ENCODE measurements at regions not wholly inside any gene's neighbourhood (a gene's known extent, or its start where the extent isn't known, plus 50 kb on each side); places are given as distances from the start of the nearest gene placed in this dataset.

GRCh38 chr5:84602371-84602771 is 217.7 kb upstream of the EDIL3 start:
- DNase-seq (ENCODE audit: low read depth), result no peak

DNA sequence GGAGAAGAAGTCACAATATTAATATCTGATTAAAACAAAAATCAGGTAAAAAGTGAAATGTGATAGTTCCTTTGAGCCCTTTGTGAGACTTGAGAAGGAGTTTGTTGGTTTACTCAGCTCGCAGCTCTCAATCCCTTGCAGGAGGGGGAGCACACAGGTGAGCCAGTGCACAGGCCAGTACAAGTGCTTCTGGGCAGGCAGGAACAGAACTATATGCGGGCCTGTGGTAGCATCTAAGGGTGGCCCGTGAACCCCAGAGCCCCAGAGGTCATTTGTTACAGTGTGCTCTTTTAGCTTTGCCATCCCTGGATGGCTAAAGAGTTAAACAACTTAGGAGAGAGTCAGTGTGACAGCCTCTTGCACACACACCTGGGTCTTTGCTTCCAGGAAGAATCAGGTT is 215.3 kb upstream of the EDIL3 start:
- no peak for DNase-seq (ENCODE audit: low read depth)

DNA sequence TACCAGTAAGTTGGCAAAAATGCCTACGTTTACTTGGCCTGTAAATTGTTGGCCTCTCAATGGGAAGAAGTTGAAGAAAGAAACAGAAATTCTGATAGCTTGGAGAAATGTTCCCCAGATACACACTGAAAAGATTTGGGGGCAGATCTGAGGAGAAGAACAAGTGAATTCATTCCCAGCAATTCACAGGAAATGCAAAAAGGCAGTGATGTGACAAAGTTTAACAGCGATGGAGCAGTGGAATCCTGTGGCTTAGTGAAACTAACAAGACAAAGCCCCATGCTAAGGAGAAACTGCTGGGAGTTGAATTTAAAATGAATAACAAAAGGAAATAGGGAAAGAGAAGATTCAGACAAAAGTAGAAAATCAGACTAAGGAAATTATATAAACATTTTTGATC is 213.2 kb upstream of the EDIL3 start:
- DNase-seq (ENCODE audit: low read depth), result no peak

- no peak for DNase-seq (ENCODE audit: low read depth)
Measured at GRCh38 chr5:84590629-84591028, 205.9 kb upstream of the EDIL3 start.

DNA sequence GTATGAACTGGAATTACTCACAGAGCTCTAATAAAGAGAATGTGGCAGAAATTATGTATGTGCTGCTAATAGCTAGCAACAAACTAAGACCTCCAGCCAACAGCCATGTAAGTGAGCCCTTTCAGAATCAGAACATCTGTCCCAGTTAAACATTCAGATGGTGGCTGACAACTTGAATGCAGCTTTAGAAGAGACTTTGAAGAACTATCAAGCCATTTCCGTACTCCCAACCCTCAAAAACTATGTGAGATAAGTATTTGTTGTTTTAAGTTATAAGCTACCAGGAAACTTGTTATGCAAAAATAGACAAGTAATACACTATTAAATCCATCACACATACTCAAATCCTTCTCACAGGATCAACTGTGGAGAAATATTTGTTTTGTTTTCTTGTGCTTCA is 205.2 kb upstream of the EDIL3 start:
- no peak for DNase-seq (ENCODE audit: low read depth)

GRCh38 chr5:84585218-84585617 is 200.5 kb upstream of the EDIL3 start:
- no peak for DNase-seq (ENCODE audit: low read depth)

- DNase-seq (ENCODE audit: low read depth), result no peak
Measured at GRCh38 chr5:84578226-84578625, 193.5 kb upstream of the EDIL3 start.

DNA sequence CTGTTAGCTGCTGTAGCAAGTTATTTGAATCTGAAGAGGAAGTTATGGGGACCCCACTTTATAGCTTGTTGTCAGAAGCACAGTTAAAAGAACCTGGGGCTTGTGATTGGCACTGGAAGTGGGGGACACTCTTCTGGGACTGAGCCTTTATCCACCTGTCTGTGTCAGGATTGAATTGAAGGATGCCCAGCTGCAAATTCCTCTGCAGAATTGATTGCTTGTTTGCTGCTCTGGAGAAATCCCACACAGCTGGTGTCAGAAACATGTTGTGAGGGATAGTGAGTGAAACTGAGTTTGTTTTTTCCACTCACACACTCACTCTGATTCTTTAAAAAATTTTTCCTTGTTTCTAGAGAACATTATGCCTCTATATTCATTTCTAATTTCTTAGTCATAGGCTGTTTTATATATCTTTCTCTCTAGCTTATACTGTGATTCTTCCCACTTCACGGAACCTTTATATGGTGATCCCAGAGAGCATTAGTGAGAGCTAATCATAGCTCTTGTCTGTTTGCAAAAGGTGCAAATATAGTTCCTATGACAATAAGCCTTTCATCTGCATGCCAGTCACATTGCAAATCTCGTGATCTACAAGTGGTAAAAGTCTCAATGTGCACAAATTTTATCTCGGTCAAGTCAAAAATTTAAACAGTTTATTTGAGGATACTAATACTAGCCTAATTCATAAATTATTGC is 188.5 kb upstream of the EDIL3 start:
- no peak for DNase-seq (ENCODE audit: low read depth)

DNA sequence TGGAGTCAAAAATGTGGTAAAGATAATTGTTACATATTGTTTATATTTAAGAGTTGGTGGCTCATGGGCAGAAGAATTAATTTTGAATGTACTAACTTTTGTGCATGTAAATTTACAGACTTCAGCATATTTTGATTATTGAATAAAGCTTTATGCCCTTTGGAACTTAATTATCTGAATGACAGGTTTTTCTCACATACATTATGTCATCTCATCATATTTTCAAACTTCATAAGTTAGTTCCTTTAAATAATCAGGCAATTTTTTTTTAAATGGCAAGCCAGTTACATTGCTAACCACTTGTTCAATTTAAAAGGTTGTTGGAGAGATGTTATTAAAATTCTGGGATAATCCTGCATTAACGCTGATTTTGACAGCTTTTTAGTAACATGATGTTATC is 184.6 kb upstream of the EDIL3 start:
- no peak for DNase-seq (ENCODE audit: low read depth)

DNA sequence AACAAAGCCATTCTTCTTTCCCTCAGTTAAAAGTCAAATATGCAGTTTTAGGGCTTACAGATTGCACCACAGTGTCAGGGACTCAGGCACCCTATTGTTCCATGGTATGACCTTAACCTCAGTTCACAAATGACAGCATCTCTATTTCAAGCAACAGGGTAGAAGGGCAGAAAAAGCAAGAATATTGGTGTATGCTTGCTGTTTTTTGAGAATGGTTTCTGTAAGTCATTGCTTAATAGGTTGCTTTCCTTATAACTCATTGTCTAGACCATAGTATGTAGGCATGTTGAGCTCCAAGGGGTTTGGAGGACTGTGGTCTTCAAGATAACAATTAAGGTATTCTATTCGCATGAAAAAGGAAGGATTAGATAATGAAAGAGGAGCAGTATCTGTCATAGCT is 183.5 kb upstream of the EDIL3 start:
- no peak for DNase-seq (ENCODE audit: low read depth)

DNA sequence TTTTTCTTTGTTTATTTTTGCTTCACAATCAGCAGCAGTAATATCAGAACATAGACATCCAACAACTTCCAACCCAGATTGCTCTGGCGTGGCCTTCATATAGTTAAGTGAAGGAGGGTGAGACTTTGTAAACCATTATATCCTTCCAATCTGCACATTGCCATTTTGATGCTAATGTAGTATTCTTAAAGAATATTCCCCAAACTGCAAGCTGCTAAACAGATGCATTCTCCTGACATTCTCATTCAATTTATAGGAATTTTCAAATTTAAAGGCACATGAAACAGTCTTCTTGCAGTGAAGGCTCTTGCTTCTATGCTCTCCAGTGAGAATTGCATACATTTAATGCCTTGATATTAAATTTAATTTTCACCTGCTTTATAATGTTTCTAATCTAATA is 181.2 kb upstream of the EDIL3 start:
- no peak for DNase-seq (ENCODE audit: low read depth)

DNA sequence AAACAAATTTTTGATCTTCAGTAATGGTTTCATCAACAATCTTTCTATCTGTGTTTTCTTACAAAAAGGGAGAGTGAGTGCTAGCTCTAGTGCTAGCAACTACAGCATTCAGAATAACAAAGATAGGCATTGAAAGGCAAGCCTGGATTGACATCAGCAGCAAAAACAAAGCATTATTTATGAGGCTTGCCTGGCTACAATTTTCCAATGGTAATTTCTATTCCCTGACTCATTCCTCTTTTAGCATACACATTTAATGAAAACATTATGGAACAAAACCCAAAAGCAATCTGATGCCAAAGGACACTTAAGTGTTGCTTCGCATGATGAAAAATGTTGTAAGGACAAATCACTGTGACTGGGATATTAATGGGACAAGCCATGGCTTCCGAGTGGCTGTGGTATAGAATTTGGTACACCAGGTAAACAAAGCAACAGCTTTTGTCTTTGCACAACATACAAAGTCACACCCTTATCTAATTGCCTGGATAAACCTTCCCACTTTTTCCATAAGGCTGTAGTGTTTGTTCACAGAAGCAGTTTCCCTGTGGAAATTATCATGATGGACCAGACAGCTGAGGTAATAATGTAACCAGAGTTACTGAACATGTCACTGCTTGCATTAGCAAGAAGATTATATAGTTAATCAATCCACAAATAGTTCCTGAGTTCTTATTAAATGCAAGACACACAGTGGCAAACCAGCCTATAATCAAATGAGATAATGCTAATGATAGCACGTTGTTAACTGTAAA is 179.8 kb upstream of the EDIL3 start:
- no peak for DNase-seq (ENCODE audit: low read depth)

DNA sequence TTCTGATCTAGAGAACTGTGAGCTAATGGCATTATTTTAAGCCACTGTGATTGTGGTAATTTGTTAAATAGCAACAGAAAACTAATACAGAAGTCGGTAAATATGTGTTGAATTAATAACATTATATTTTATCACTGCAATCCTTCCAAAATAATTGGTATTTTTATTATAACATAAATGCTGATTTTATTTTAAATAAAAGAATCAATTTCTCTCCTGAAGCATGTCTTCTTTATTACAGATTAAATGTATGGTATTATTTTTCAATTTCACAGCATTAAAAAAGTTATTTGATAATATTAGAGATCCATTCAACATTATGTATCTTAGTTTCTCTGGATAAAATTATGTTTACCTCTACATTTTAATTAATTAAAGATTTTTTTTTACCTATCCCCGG is 165.5 kb upstream of the EDIL3 start:
- no peak for DNase-seq (ENCODE audit: low read depth)

- no peak for DNase-seq (ENCODE audit: low read depth)
Measured at GRCh38 chr5:84549054-84549453, 164.4 kb upstream of the EDIL3 start.

GRCh38 chr5:84546686-84547085 is 162.0 kb upstream of the EDIL3 start:
- DNase-seq (ENCODE audit: low read depth), result no peak

DNA sequence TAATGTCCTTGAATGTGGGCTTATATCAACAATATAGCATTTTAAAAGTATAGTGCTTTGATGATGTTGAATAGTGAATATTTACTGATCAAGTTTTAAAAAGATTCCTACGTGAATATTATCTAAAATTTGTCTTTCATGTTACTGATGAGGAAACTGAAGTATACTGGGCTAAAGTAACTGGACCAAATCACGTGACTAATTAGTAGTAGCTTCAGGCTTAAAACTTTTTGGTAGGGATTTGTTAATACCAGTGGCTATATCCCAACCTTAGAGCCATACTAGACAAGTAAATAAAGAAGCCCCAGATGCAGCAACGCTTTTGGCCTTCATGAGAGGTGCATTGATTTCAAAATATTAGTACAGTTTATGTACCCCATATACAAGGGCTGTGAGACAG is 152.1 kb upstream of the EDIL3 start:
- no peak for DNase-seq (ENCODE audit: low read depth)

GRCh38 chr5:84535281-84535680 is 150.6 kb upstream of the EDIL3 start:
- DNase-seq (ENCODE audit: low read depth), result no peak

GRCh38 chr5:84524491-84524890 is 139.8 kb upstream of the EDIL3 start:
- no peak for DNase-seq (ENCODE audit: low read depth)

DNA sequence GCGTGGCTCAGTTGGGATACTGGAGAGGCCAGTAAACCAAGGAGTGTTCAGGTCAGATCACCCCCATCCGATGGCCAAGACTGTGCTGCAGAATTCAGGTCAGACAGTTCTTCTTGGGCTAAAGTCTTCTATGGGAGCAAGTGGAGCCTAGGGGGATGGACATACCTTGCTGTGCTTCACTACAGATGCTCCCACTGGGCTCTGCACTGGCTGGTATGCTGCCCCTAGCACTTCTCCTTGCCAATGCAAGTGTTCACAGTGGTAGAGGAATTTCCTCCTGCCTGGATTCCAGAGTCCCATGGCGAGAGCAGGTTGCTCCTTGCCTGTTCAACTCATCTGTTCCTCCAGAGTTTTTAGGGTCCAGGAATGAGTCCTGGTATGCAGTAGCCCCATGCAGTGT is 134.2 kb upstream of the EDIL3 start:
- no peak for DNase-seq (ENCODE audit: low read depth)

GRCh38 chr5:84518370-84518769 is 133.7 kb upstream of the EDIL3 start:
- DNase-seq (ENCODE audit: low read depth), result no peak

DNA sequence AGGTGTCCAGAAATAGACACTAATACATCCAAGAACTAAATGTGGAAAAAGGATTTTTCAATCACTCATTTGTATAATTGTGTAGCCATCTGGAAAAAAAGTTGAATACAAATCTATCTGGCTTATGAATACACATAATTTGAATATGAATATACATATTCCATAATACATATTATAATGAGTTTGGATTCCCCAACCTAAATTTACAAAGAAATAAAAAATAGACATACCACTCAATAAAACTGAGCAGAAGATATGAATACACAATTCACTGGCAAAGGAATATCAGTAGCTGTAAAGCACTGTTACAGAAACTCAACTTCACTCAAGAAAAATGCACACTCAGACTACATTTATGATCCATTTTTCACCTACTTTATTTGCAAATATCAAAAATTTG is 121.9 kb upstream of the EDIL3 start:
- no peak for DNase-seq (ENCODE audit: low read depth)

- DNase-seq (ENCODE audit: low read depth), result peak; percentile 83
Measured at GRCh38 chr5:84494453-84494852, 109.8 kb upstream of the EDIL3 start.

GRCh38 chr5:84487963-84488362 is 103.3 kb upstream of the EDIL3 start:
- peak; percentile 81 for DNase-seq (ENCODE audit: low read depth)

Data from non-pigmented ciliary epithelial cell (primary cell).